BE2C (cell line): ENCODE measurements at regions not wholly inside any gene's neighbourhood (a gene's known extent, or its start where the extent isn't known, plus 50 kb on each side); places are given as distances from the start of the nearest gene placed in this dataset.

Source experiments
- DNase-seq: peaks from one replicate; pipeline ENCODE4 v3.0.0-alpha.2; 2020
- H3K27me3 ChIP-seq: fragments of 250-450 bp; sonication (Bioruptor Pico); 2 replicates; pipeline ENCODE4 v1.5.1; 2020; ENCODE audit warnings: mild to moderate bottlenecking
- H3K36me3 ChIP-seq: fragments of 250-450 bp; sonication (Bioruptor Pico); 2 replicates; pipeline ENCODE4 v1.5.1; 2020; ENCODE audit warnings: mild to moderate bottlenecking
- H3K4me1 ChIP-seq: fragments of 250-450 bp; sonication (Bioruptor Pico); 2 replicates; pipeline ENCODE4 v1.5.1; 2020
- H3K4me3 ChIP-seq: 2 replicates; pipeline ENCODE4 v1.5.1; 2011; ENCODE audit warnings: low read depth, low read length
- H3K9me3 ChIP-seq: fragments of 250-450 bp; sonication (Bioruptor Pico); 2 replicates; pipeline ENCODE4 v1.5.1; 2020
- TF ChIP-seq, protein P1 (sequence below): IDR thresholded peaks from 2 replicates; pipeline ENCODE4 v1.5.1; 2012; ENCODE audit warnings: mild to moderate bottlenecking, low read depth, low read length

DNA sequence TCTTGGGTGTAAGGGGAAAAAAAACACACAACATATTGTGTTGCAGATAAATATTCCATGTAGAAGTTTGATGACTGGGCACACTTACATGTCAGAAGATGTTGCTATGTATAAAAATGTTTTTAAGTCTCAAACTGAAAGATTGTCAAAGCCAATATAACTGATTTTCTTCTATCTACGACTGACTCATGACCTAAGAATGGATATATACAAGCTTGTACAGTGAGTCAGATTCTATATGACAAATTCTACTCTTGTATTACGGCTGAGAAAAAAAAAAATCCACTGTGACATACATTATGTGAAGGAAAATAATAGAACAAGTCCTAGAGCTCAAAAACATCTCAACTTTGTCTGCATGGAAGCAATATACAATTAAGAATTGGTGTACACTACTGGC is 343.0 kb upstream of the PCDH15 start:
- Histone ChIP-seq H3K9me3 (no peaks in the 10 kb centered on the region), H3K4me3 (no peak overlapping the region), H3K36me3 (no peaks in the 10 kb centered on the region), H3K27me3 (no peaks in the 10 kb centered on the region), H3K4me1 (no peaks in the 10 kb centered on the region; the same call in 1 of the 2 replicates)
- DNase-seq: no peak
- TF ChIP-seq, protein P1, sequence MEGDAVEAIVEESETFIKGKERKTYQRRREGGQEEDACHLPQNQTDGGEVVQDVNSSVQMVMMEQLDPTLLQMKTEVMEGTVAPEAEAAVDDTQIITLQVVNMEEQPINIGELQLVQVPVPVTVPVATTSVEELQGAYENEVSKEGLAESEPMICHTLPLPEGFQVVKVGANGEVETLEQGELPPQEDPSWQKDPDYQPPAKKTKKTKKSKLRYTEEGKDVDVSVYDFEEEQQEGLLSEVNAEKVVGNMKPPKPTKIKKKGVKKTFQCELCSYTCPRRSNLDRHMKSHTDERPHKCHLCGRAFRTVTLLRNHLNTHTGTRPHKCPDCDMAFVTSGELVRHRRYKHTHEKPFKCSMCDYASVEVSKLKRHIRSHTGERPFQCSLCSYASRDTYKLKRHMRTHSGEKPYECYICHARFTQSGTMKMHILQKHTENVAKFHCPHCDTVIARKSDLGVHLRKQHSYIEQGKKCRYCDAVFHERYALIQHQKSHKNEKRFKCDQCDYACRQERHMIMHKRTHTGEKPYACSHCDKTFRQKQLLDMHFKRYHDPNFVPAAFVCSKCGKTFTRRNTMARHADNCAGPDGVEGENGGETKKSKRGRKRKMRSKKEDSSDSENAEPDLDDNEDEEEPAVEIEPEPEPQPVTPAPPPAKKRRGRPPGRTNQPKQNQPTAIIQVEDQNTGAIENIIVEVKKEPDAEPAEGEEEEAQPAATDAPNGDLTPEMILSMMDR: no peak

DNA sequence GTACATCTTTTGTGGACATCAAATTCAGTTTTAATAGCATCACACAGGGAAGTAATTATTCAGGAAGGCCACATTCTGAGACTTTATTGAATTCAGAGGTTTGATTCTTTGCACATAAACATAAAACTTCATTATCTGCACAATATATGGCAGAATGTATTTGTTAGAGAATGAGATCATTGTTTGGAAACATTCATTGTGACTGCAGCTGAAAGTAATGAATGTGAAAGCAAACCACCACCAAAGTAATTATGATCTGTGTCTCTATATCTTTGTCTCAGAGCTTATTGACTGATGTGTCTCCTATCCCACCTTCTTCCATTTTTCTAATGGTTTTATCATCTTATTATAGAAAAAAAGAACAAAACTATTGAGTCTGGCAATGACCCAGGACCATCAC is 340.9 kb upstream of the PCDH15 start:
- H3K4me3 ChIP-seq: no peak overlapping the region
- no peaks in the 10 kb centered on the region; the same call in 1 of the 2 replicates for H3K4me1 ChIP-seq
- H3K27me3 ChIP-seq: no peaks in the 10 kb centered on the region
- TF ChIP-seq, protein P1: no peak
- no peak for DNase-seq
- no peaks in the 10 kb centered on the region for H3K36me3 ChIP-seq
- H3K9me3 ChIP-seq: no peaks in the 10 kb centered on the region

DNA sequence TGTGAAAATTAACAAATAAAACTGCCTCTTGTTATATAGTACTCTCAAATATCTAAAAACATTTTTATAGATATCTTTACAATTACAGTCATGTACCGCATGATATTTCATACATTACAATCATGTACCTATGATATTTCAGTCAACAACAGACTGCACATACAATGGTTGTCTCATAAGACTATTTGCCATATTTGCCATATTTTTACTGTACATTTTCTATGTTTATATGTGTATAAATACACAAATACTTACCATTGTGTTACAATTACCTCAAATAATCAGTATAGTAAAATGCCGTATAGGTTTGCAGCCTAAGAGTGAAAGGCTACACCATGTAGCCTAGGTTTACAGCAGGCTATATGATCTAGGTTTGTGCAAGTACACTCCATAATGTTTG is 336.0 kb upstream of the PCDH15 start:
- no peak for DNase-seq
- no peaks in the 10 kb centered on the region for H3K36me3 ChIP-seq
- H3K4me1 ChIP-seq: no peaks in the 10 kb centered on the region
- no peaks in the 10 kb centered on the region for H3K9me3 ChIP-seq
- TF ChIP-seq, protein P1: no peak
- H3K27me3 ChIP-seq: no peaks in the 10 kb centered on the region
- H3K4me3 ChIP-seq: no peak overlapping the region

DNA sequence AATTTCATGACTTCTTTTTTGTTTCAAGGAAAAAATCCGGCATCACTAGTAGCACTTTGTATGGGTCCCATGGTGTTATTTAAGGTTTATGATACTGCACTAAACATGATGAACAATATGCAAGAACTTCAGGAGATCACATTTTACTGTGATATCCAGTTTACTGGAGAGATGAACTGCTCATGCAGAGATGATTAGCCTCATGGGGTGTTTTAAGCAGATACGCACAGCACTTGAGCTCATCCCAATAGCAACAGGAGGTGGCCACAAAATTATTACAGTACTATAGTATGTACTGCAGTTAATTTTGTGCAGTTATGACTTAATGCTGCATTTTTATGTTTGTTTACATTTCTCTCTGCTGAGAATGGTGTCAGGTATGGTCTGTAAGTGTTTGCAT is 303.7 kb upstream of the PCDH15 start:
- TF ChIP-seq, protein P1: no peak
- Histone ChIP-seq H3K9me3 (no peaks in the 10 kb centered on the region), H3K36me3 (no peaks in the 10 kb centered on the region), H3K4me3 (no peak overlapping the region), H3K4me1 (no peaks in the 10 kb centered on the region), H3K27me3 (no peaks in the 10 kb centered on the region)
- no peak for DNase-seq

DNA sequence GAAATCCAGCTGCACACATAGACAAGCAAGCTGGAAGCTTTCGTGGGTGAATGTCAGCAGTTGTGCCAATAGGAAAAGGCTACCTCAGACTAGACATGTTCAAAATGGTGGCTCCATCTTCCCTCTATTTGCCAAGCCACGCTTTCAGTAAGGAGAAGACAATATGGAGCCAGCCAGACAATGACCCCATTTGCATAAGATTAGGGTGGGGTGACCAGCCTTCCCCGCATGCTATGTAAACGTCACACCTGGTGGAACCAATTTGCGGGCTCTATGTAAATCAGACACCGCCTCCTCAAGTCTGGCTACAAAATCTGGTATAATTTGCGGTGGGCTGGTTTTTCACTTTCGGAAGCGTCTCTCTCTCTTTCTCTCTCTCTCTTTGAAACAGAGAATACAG is 297.4 kb upstream of the PCDH15 start:
- no peak for DNase-seq
- Histone ChIP-seq H3K4me1 (no peaks in the 10 kb centered on the region), H3K36me3 (no peaks in the 10 kb centered on the region), H3K4me3 (no peak overlapping the region), H3K27me3 (no peaks in the 10 kb centered on the region), H3K9me3 (no peaks in the 10 kb centered on the region)
- TF ChIP-seq, protein P1: no peak

DNA sequence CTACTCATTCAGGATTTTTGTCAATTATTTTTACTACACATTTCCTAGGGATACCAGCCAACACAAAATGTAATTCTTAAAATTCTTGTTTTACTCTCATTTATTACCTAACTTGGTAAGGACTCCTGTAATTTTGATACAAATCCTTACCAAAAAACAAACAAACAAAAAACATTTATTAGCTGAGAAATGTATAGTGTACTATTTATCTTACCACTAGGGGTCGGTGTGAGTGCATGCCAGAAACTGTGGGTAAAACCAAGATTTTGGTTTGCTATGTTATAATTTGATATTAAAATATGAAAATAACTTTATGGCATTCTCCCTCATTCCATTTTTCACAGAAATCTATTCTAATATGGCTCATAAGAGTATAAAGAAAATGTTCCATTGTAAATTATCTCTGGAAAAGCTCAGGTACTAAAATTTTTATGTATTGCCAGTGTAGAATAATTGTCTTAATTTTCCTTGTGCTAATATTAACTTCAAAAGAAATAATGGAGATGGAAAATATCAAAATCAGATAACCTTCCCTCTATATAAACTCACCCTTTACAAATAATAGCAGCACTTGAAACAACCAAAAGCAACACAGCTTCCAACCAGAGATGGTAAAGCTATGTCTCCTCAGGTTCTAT is 290.8 kb upstream of the PCDH15 start:
- Histone ChIP-seq H3K4me1 (no peaks in the 10 kb centered on the region), H3K36me3 (no peaks in the 10 kb centered on the region), H3K27me3 (no peaks in the 10 kb centered on the region), H3K9me3 (no peaks in the 10 kb centered on the region), H3K4me3 (no peak overlapping the region)
- DNase-seq: no peak
- TF ChIP-seq, protein P1: peak; percentile 87
